H9 (cell line): ENCODE measurements at regions not wholly inside any gene's neighbourhood (a gene's known extent, or its start where the extent isn't known, plus 50 kb on each side); places are given as distances from the start of the nearest gene placed in this dataset.

ENCODE experiments used
- DNase-seq: peaks from one replicate; pipeline ENCODE4 v3.0.0-alpha.2; 2017
- H2AFZ ChIP-seq: one replicate; pipeline ENCODE4 v1.6.1; 2013; ENCODE audit warnings: mild to moderate bottlenecking, low read length, control low read depth, moderate library complexity
- H2AK5ac ChIP-seq: 2 replicates; pipeline ENCODE4 v1.6.1; 2013; ENCODE audit warnings: low read length, control low read depth, mixed read lengths; ENCODE audit not compliant: insufficient read length
- H2BK120ac ChIP-seq: one replicate; pipeline ENCODE4 v1.6.1; 2013; ENCODE audit warnings: low read depth, mild to moderate bottlenecking, low read length, control low read depth, inconsistent platforms; ENCODE audit not compliant: poor library complexity, severe bottlenecking
- H2BK12ac ChIP-seq: 2 replicates; pipeline ENCODE4 v1.6.1; 2013; ENCODE audit warnings: low read length, control low read depth, mixed read lengths, low read depth; ENCODE audit not compliant: insufficient read length
- H2BK15ac ChIP-seq: 2 replicates; pipeline ENCODE4 v1.6.1; 2013; ENCODE audit warnings: low read depth, low read length, control low read depth
- H2BK20ac ChIP-seq: one replicate; pipeline ENCODE4 v1.6.1; 2013; ENCODE audit warnings: low read depth, mild to moderate bottlenecking, low read length, control low read depth, inconsistent platforms; ENCODE audit not compliant: poor library complexity, severe bottlenecking
- H2BK5ac ChIP-seq: 2 replicates; pipeline ENCODE4 v1.6.1; 2013; ENCODE audit warnings: low read length, control low read depth, mixed read lengths; ENCODE audit not compliant: insufficient read length
- H3K14ac ChIP-seq: 2 replicates; pipeline ENCODE4 v1.6.1; 2013; ENCODE audit warnings: low read length, control low read depth; ENCODE audit not compliant: insufficient read depth
- H3K18ac ChIP-seq: 2 replicates; pipeline ENCODE4 v1.6.1; 2013; ENCODE audit warnings: low read depth, mild to moderate bottlenecking, mixed read lengths, low read length, control low read depth; ENCODE audit not compliant: insufficient read length
- H3K23ac ChIP-seq: 2 replicates; pipeline ENCODE4 v1.6.1; 2013; ENCODE audit warnings: low read length, control low read depth, mixed read lengths, low read depth; ENCODE audit not compliant: insufficient read length
- H3K23me2 ChIP-seq: 2 replicates; pipeline ENCODE4 v1.6.1; 2013; ENCODE audit warnings: low read depth, mild to moderate bottlenecking, mixed read lengths, low read length, control low read depth; ENCODE audit not compliant: insufficient read length, poor library complexity, severe bottlenecking
- H3K27ac ChIP-seq: 2 replicates; pipeline ENCODE4 v1.5.1; 2013; ENCODE audit warnings: low read length, control low read depth, mixed read lengths, low read depth; ENCODE audit not compliant: insufficient read length
- H3K27me3 ChIP-seq: 2 replicates; pipeline ENCODE4 v1.6.1; 2013; ENCODE audit warnings: low read length, control low read depth, inconsistent platforms; ENCODE audit not compliant: insufficient read depth
- H3K4ac ChIP-seq: 2 replicates; pipeline ENCODE4 v1.6.1; 2013; ENCODE audit warnings: low read depth, mild to moderate bottlenecking, control low read depth, inconsistent platforms, low read length, moderate library complexity
- H3K4me1 ChIP-seq: 2 replicates; pipeline ENCODE4 v1.6.1; 2013; ENCODE audit warnings: low read length, control low read depth, inconsistent platforms; ENCODE audit not compliant: insufficient read depth
- H3K4me2 ChIP-seq: 2 replicates; pipeline ENCODE4 v1.6.1; 2013; ENCODE audit warnings: low read length, control low read depth, mixed read lengths; ENCODE audit not compliant: insufficient read length, insufficient read depth
- H3K56ac ChIP-seq: 2 replicates; pipeline ENCODE4 v1.6.1; 2013; ENCODE audit warnings: low read depth, mild to moderate bottlenecking, mixed read lengths, low read length, control low read depth; ENCODE audit not compliant: insufficient read length
- H3K79me1 ChIP-seq: 2 replicates; pipeline ENCODE4 v1.6.1; 2013; ENCODE audit warnings: low read depth, mild to moderate bottlenecking, moderate library complexity, low read length, control low read depth, inconsistent platforms; ENCODE audit not compliant: insufficient read depth, poor library complexity, severe bottlenecking
- H3K79me2 ChIP-seq: 2 replicates; pipeline ENCODE4 v1.6.1; 2013; ENCODE audit warnings: low read length, control low read depth, inconsistent platforms; ENCODE audit not compliant: insufficient read depth
- H3K9ac ChIP-seq: 2 replicates; pipeline ENCODE4 v1.6.1; 2013; ENCODE audit warnings: low read length, control low read depth, mixed read lengths; ENCODE audit not compliant: insufficient read length; ENCODE audit errors: extremely low read depth
- H3K9me3 ChIP-seq: one replicate; pipeline ENCODE4 v1.6.1; 2013; ENCODE audit warnings: low read depth, low read length, inconsistent platforms; ENCODE audit not compliant: control insufficient read depth
- H3T11ph ChIP-seq: one replicate; pipeline ENCODE4 v1.6.1; 2013; ENCODE audit warnings: mild to moderate bottlenecking, low read length, control low read depth, inconsistent platforms
- H4K20me1 ChIP-seq: one replicate; pipeline ENCODE4 v1.6.1; 2013; ENCODE audit not compliant: control insufficient read depth, insufficient read length, insufficient read depth
- H4K5ac ChIP-seq: 2 replicates; pipeline ENCODE4 v1.6.1; 2013; ENCODE audit warnings: low read depth, mild to moderate bottlenecking, mixed read lengths, low read length, control low read depth; ENCODE audit not compliant: insufficient read length
- H4K8ac ChIP-seq: replicated peaks from 2 replicates; pipeline ENCODE4 v1.6.1; 2013; ENCODE audit warnings: low read length, control low read depth, mixed read lengths, low read depth; ENCODE audit not compliant: insufficient read length
- H4K91ac ChIP-seq: 2 replicates; pipeline ENCODE4 v1.6.1; 2013; ENCODE audit warnings: low read depth, mild to moderate bottlenecking, moderate library complexity, mixed read lengths, low read length, control low read depth; ENCODE audit not compliant: insufficient read length
- H3K27ac Mint-ChIP-seq, 3 experiments: 2 replicates in 2 of 3; 3 replicates in 1 of 3; pipeline ENCODE4 v1.8.0; 2020 to 2021; ENCODE audit warnings: mixed read lengths in 3 of 3, mild to moderate bottlenecking in 1 of 3, moderate library complexity in 1 of 3
- H3K27me3 Mint-ChIP-seq: 2 replicates; pipeline ENCODE4 v1.8.0; 2021; ENCODE audit warnings: low read depth, mild to moderate bottlenecking, moderate library complexity, mixed read lengths
- H3K36me3 Mint-ChIP-seq, 3 experiments: 2 replicates in 2 of 3; 3 replicates in 1 of 3; pipeline ENCODE4 v1.8.0; 2020 to 2021; ENCODE audit warnings: low read depth in 3 of 3, mixed read lengths in 3 of 3; ENCODE audit not compliant: insufficient read depth in 1 of 3
- H3K4me1 Mint-ChIP-seq, 2 experiments: 2 replicates each; pipeline ENCODE4 v1.8.0; 2020; ENCODE audit warnings: mixed read lengths in 2 of 2
- H3K4me3 Mint-ChIP-seq, 2 experiments: 2 replicates in 1 of 2; 3 replicates in 1 of 2; pipeline ENCODE4 v1.8.0; 2020 to 2021; ENCODE audit warnings: mild to moderate bottlenecking in 2 of 2, mixed read lengths in 2 of 2, moderate library complexity in 1 of 2
- H3K9me3 Mint-ChIP-seq, 2 experiments: 2 replicates in 1 of 2; 3 replicates in 1 of 2; pipeline ENCODE4 v1.8.0; 2020; ENCODE audit warnings: mild to moderate bottlenecking in 2 of 2, mixed read lengths in 2 of 2, moderate library complexity in 1 of 2
- WGBS: extraction: QIAGEN DNeasy Blood & Tissue Kit; methylation state at CpG from one replicate; pipeline ENCODE4 v1.1.7; 2013; ENCODE audit warnings: missing lambda C conversion rate, low lambda C conversion rate, mixed read lengths; ENCODE audit not compliant: insufficient read length; ENCODE audit errors: extremely low coverage; 5-methylcytosine and 5-hydroxymethylcytosine counted together
- TF ChIP-seq, protein P1 (sequence below): fragments of 200-600 bp; sonication (generic); conservative IDR thresholded peaks from 3 replicates; pipeline ENCODE4 v1.8.0; 2021; ENCODE audit warnings: antibody characterized with exemption, mild to moderate bottlenecking

DNA sequence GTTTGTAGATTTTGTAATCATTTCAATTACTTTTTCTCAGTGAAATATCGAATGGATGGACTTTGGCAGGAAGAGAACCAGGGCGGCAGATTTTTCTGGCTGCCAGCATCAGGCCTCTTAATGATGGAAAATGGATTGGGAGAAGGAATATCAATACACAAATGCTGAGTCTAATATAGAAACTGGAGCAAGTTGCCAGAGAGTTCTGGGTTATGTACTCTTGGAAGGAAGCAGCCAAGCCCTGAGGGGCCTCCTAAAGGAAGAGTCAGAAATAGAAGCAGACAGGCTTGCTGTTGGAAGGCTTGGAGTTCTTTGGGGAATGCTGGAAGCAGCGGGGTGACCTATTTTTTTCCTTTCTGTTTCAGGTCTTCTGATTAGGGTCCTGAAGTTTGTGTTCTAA is 428.6 kb downstream of the DMAC1 start:
- no peak overlapping the region for H2AFZ ChIP-seq
- H2BK15ac ChIP-seq: no peak overlapping the region
- H3K23me2 ChIP-seq: no peaks in the 10 kb centered on the region
- H3K14ac ChIP-seq: no peak overlapping the region
- no peak overlapping the region for H4K5ac ChIP-seq
- no peaks in the 10 kb centered on the region for H4K20me1 ChIP-seq
- no peak overlapping the region for H2AK5ac ChIP-seq
- Mint-ChIP-seq H3K27ac (peak overlapping the region in 2 of 3 experiments; percentile 4 to 46; a peak in 2 of 7 replicates), H3K4me3 (no peak overlapping the region), H3K4me1 (no peaks in the 10 kb centered on the region; a peak in 1 of 4 replicates), H3K36me3 (peaks cover 0 to 1% (median 1%) of the 10 kb centered on the region in 3 experiments; a peak in 2 of 7 replicates), H3K27me3 (no peaks in the 10 kb centered on the region), H3K9me3 (no peaks in the 10 kb centered on the region)
- H3K4ac ChIP-seq: no peak overlapping the region
- no peak overlapping the region for H4K8ac ChIP-seq
- no peak overlapping the region for H2BK20ac ChIP-seq
- H3K9me3 ChIP-seq: no peaks in the 10 kb centered on the region
- DNase-seq: no peak
- H2BK5ac ChIP-seq: no peak overlapping the region
- no peak overlapping the region for H3K18ac ChIP-seq
- H3T11ph ChIP-seq: no peak overlapping the region
- no peak overlapping the region for H2BK120ac ChIP-seq
- H2BK12ac ChIP-seq: no peak overlapping the region
- H3K9ac ChIP-seq: no peak overlapping the region
- H3K23ac ChIP-seq: no peak overlapping the region
- WGBS: no CpG with 5 or more reads among the region's 3 CpGs
- no peaks in the 10 kb centered on the region for H3K4me1 ChIP-seq
- no peak overlapping the region for H4K91ac ChIP-seq
- H3K27ac ChIP-seq: no peak overlapping the region
- H3K79me2 ChIP-seq: no peaks in the 10 kb centered on the region
- no peaks in the 10 kb centered on the region for H3K79me1 ChIP-seq
- H3K56ac ChIP-seq: no peak overlapping the region
- no peaks in the 10 kb centered on the region for H3K27me3 ChIP-seq
- no peak overlapping the region for H3K4me2 ChIP-seq
- TF ChIP-seq, protein P1, sequence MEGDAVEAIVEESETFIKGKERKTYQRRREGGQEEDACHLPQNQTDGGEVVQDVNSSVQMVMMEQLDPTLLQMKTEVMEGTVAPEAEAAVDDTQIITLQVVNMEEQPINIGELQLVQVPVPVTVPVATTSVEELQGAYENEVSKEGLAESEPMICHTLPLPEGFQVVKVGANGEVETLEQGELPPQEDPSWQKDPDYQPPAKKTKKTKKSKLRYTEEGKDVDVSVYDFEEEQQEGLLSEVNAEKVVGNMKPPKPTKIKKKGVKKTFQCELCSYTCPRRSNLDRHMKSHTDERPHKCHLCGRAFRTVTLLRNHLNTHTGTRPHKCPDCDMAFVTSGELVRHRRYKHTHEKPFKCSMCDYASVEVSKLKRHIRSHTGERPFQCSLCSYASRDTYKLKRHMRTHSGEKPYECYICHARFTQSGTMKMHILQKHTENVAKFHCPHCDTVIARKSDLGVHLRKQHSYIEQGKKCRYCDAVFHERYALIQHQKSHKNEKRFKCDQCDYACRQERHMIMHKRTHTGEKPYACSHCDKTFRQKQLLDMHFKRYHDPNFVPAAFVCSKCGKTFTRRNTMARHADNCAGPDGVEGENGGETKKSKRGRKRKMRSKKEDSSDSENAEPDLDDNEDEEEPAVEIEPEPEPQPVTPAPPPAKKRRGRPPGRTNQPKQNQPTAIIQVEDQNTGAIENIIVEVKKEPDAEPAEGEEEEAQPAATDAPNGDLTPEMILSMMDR: no peak
